K562 (cell line): ENCODE measurements at regions not wholly inside any gene's neighbourhood (a gene's known extent, or its start where the extent isn't known, plus 50 kb on each side); places are given as distances from the start of the nearest gene placed in this dataset.

Source experiments
- ARNT ChIP-seq, 2 experiments: fragments of 450-650 bp; IDR thresholded peaks; 2 replicates each; pipeline ENCODE4 v1.6.1; 2016; ENCODE audit warnings: mild to moderate bottlenecking in 1 of 2
- BCL6 ChIP-seq: fragments of 250-450 bp; sonication (Bioruptor Pico); IDR thresholded peaks from 2 replicates; pipeline ENCODE4 v1.4.0; 2020
- CBX3 ChIP-seq, 2 experiments: IDR thresholded peaks; 1 replicate in 1 of 2; 2 replicates in 1 of 2; pipeline ENCODE4 v1.6.1; 2012; ENCODE audit warnings: inconsistent platforms in 2 of 2, low read length in 2 of 2, borderline replicate concordance in 1 of 2, control low read depth in 1 of 2
- CREBBP ChIP-seq: IDR thresholded peaks from one replicate; pipeline ENCODE4 v1.6.1; 2012; ENCODE audit warnings: low read depth, mild to moderate bottlenecking, control low read depth, inconsistent platforms, low read length
- CSDE1 ChIP-seq, 2 experiments: fragments of 450-650 bp; IDR thresholded peaks; 2 replicates each; pipeline ENCODE4 v1.6.1; 2016; ENCODE audit warnings: mild to moderate bottlenecking in 1 of 2
- CXXC5 ChIP-seq: fragments of 250-450 bp; sonication (Bioruptor Pico); IDR thresholded peaks from 2 replicates; pipeline ENCODE4 v1.8.0; 2022; ENCODE audit warnings: inconsistent platforms, mild to moderate bottlenecking, moderate library complexity
- GATAD2B ChIP-seq: fragments of 450-650 bp; IDR thresholded peaks from 2 replicates; pipeline ENCODE4 v1.6.1; 2017; ENCODE audit warnings: mild to moderate bottlenecking, borderline replicate concordance
- GTF2A2 ChIP-seq: IDR thresholded peaks from 2 replicates; pipeline ENCODE4 v1.6.1; 2016; ENCODE audit warnings: mild to moderate bottlenecking, missing genetic modification characterization, missing compliant biosample characterization
- GTF2F1 ChIP-seq: IDR thresholded peaks from 2 replicates; pipeline ENCODE4 v1.6.1; 2011; ENCODE audit warnings: low read depth, low read length, improper control_type of control experiment
- HMG20A ChIP-seq: fragments of 450-650 bp; formaldehyde crosslinking; conservative IDR thresholded peaks from 2 replicates; pipeline ENCODE4 v1.4.0; 2020; ENCODE audit warnings: mild to moderate bottlenecking, mixed read lengths
- HNRNPLL ChIP-seq: fragments of 200-400 bp; formaldehyde crosslinking; IDR thresholded peaks from 2 replicates; pipeline ENCODE4 v1.6.1; 2017; ENCODE audit warnings: low read length, low read depth, mild to moderate bottlenecking; ENCODE audit not compliant: poor library complexity, severe bottlenecking
- HNRNPUL1 ChIP-seq: fragments of 200-400 bp; formaldehyde crosslinking; IDR thresholded peaks from 2 replicates; pipeline ENCODE4 v1.6.1; 2017; ENCODE audit warnings: low read length
- KLF10 ChIP-seq: fragments of 250-450 bp; sonication (Bioruptor Pico); IDR thresholded peaks from 2 replicates; pipeline ENCODE4 v1.6.1; 2021; ENCODE audit warnings: matching md5 sums
- MCM3 ChIP-seq: fragments of 450-650 bp; IDR thresholded peaks from 2 replicates; pipeline ENCODE4 v1.6.1; 2016
- PTTG1 ChIP-seq: fragments of 450-650 bp; IDR thresholded peaks from 2 replicates; pipeline ENCODE4 v1.6.1; 2016; ENCODE audit warnings: low read depth, mild to moderate bottlenecking, missing genetic modification characterization, missing compliant biosample characterization
- RAD51 ChIP-seq: fragments of 450-650 bp; IDR thresholded peaks from 2 replicates; pipeline ENCODE4 v1.7.1; 2016; ENCODE audit warnings: low read depth, mild to moderate bottlenecking, borderline replicate concordance
- RBBP5 ChIP-seq: fragments of 200-600 bp; sonication (generic); IDR thresholded peaks from 2 replicates; pipeline ENCODE4 v1.6.1; 2012; ENCODE audit warnings: borderline replicate concordance, mild to moderate bottlenecking, low read length, control low read depth, inconsistent platforms; ENCODE audit not compliant: insufficient read depth, poor library complexity, severe bottlenecking
- RBM39 ChIP-seq: fragments of 200-400 bp; formaldehyde crosslinking; optimal IDR thresholded peaks from 2 replicates; pipeline ENCODE3; 2018; ENCODE audit warnings: low read depth, low read length
- SMARCA4 ChIP-seq: fragments of 450-650 bp; IDR thresholded peaks from 2 replicates; pipeline ENCODE4 v1.6.1; 2016
- TCFL5 ChIP-seq: fragments of 250-450 bp; sonication (Bioruptor Pico); conservative IDR thresholded peaks from 2 replicates; pipeline ENCODE4 v1.6.1; 2021; ENCODE audit warnings: mild to moderate bottlenecking, moderate library complexity, matching md5 sums
- ZNF668 ChIP-seq: fragments of 250-450 bp; sonication (Bioruptor Pico); IDR thresholded peaks from 2 replicates; pipeline ENCODE4 v1.8.0; 2022; ENCODE audit warnings: mild to moderate bottlenecking, inconsistent platforms
- ZNF79 ChIP-seq: fragments of 250-450 bp; sonication (Bioruptor Pico); IDR thresholded peaks from 2 replicates; pipeline ENCODE4 v1.4.0; 2020; ENCODE audit warnings: low read depth, mild to moderate bottlenecking, moderate library complexity
- TF ChIP-seq, protein P1 (sequence below): fragments of 450-650 bp; IDR thresholded peaks from 2 replicates; pipeline ENCODE4 v1.6.1; 2016; ENCODE audit warnings: low read depth, mild to moderate bottlenecking, moderate library complexity
- TF ChIP-seq, protein P2 (sequence below): fragments of 200-800 bp; sonication (Bioruptor generic); IDR thresholded peaks from 2 replicates; pipeline ENCODE4 v1.6.1; 2017; ENCODE audit warnings: missing genetic modification characterization, missing compliant biosample characterization

DNA sequence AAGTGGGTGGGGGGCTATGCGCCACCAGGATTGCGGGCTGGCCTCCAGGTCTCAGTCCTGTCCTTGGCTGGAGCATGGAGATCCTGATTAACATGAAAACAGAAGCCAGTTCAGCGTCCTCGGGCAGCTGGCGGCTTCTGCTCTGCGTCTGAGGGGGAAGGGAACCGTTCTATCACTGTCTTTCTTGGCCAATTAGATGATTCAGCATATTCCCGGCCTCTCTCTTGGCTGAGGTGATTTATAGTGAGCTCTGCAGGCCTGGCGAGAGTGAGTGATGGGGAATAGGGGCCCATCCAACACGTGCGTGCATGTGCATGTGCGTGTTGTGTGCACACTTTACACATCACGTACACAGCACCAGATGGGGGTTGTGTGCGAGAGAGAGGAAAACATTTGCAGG lies 145.8 kb upstream of the ATP6AP2 start (continued):
- TF ChIP-seq ARNT (IDR thresholded peaks at IDR 0.05) (no peak), GATAD2B (no peak), RBM39 (no peak), RAD51 (no peak), TCFL5 (CRISPR knock-in tag) (no peak), BCL6 (CRISPR knock-in tag) (no peak), GTF2A2 (tag) (no peak), HNRNPUL1 (no peak), KLF10 (no peak), CXXC5 (CRISPR knock-in tag) (peak; percentile 54; the same call in 1 of the 2 replicates), PTTG1 (no peak), CREBBP (no peak), MCM3 (no peak), GTF2F1 (no peak), ZNF668 (no peak), HMG20A (CRISPR knock-in tag) (no peak), CSDE1 (IDR thresholded peaks at IDR 0.05) (no peak), SMARCA4 (peak; percentile 65), CBX3 (IDR thresholded peaks at IDR 0.05; ENCODE audit: borderline replicate concordance in 1 of 2, low read length in 2 of 2) (peak in 1 of 2 experiments; percentile 44; a peak in 1 of 3 replicates), ZNF79 (CRISPR knock-in tag) (no peak), HNRNPLL (no peak), RBBP5 (no peak)
- TF ChIP-seq, protein P1, sequence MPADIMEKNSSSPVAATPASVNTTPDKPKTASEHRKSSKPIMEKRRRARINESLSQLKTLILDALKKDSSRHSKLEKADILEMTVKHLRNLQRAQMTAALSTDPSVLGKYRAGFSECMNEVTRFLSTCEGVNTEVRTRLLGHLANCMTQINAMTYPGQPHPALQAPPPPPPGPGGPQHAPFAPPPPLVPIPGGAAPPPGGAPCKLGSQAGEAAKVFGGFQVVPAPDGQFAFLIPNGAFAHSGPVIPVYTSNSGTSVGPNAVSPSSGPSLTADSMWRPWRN: no peak
- TF ChIP-seq, protein P2, sequence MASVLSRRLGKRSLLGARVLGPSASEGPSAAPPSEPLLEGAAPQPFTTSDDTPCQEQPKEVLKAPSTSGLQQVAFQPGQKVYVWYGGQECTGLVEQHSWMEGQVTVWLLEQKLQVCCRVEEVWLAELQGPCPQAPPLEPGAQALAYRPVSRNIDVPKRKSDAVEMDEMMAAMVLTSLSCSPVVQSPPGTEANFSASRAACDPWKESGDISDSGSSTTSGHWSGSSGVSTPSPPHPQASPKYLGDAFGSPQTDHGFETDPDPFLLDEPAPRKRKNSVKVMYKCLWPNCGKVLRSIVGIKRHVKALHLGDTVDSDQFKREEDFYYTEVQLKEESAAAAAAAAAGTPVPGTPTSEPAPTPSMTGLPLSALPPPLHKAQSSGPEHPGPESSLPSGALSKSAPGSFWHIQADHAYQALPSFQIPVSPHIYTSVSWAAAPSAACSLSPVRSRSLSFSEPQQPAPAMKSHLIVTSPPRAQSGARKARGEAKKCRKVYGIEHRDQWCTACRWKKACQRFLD (CRISPR knock-in tag): no peak
